ENCODE measurements at regions not wholly inside any gene's neighbourhood (a gene's known extent, or its start where the extent isn't known, plus 50 kb on each side); places are given as distances from the start of the nearest gene placed in this dataset.

DNA sequence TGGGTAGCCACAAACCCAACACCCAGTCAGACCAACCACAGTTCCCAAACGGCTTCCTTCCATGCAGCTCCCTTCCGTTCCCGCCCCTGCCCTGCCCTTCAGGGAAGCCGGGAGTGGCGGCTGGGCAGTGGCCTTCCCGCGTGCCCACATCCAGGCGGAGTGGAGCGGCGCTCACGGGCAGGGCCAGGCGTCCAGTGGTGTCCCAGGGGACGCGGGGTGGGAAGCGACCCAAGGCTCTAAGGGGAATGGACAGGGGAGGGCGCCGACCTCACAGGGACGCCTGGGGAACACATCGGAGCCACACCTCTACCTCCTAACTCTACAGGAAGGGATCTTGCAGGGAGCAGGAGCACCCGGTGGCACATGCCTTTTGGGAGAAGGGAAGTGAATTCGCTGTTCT lies 225.9 kb upstream of the MGAT5 start:
- peak in 2 of 4 donors; percentile 39 to 50 for ATAC-seq
- H3K36me3 ChIP-seq, result no peaks in the 10 kb centered on the region
- no peaks in the 10 kb centered on the region for H3K9me3 ChIP-seq
- no peak for DNase-seq
- intact Hi-C loops (cut with DNase I), result no loop called here
- H3K4me3 ChIP-seq, result no peak overlapping the region
- TF ChIP-seq, protein P1, sequence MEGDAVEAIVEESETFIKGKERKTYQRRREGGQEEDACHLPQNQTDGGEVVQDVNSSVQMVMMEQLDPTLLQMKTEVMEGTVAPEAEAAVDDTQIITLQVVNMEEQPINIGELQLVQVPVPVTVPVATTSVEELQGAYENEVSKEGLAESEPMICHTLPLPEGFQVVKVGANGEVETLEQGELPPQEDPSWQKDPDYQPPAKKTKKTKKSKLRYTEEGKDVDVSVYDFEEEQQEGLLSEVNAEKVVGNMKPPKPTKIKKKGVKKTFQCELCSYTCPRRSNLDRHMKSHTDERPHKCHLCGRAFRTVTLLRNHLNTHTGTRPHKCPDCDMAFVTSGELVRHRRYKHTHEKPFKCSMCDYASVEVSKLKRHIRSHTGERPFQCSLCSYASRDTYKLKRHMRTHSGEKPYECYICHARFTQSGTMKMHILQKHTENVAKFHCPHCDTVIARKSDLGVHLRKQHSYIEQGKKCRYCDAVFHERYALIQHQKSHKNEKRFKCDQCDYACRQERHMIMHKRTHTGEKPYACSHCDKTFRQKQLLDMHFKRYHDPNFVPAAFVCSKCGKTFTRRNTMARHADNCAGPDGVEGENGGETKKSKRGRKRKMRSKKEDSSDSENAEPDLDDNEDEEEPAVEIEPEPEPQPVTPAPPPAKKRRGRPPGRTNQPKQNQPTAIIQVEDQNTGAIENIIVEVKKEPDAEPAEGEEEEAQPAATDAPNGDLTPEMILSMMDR (IDR thresholded peaks at IDR 0.05), result no peak
- no peak for TF ChIP-seq POLR2A (IDR thresholded peaks at IDR 0.05)
- H3K27me3 ChIP-seq, result no peaks in the 10 kb centered on the region
- no peak overlapping the region for H3K27ac ChIP-seq
- 5% methylated on average over 13 of the region's 21 CpGs for WGBS (ENCODE audit: insufficient coverage, low coverage, low lambda C conversion rate, missing lambda C conversion rate)
- no peaks in the 10 kb centered on the region for H3K4me1 ChIP-seq

DNA sequence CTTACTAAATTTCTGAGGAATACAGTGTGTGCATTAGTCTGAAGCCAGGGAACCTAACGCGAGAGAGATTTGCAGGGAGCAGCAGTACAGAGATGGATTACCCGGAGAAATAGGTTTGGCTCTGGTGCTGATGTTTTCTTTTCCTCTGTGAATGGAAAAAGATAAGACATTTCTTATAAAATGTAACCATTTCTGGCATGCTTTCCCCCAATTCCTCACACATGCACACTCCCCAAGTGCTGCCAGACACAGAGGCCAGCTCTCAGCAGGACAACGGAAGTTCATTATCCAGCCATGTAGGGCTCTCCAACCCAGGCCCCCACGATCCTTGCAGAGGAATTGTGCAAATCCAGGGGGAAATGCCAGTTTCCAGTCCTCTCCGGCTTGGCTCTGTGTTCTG lies 224.5 kb upstream of the MGAT5 start:
- H3K9me3 ChIP-seq, result no peaks in the 10 kb centered on the region
- 65% methylated on average over 4 of the region's 6 CpGs for WGBS (ENCODE audit: insufficient coverage, low coverage, low lambda C conversion rate, missing lambda C conversion rate)
- DNase-seq, result no peak
- intact Hi-C loops (cut with DNase I), result no loop called here
- H3K27ac ChIP-seq, result no peak overlapping the region
- no peak for TF ChIP-seq POLR2A (IDR thresholded peaks at IDR 0.05)
- TF ChIP-seq, protein P1 (IDR thresholded peaks at IDR 0.05), result no peak
- no peaks in the 10 kb centered on the region for H3K4me1 ChIP-seq
- H3K27me3 ChIP-seq, result no peaks in the 10 kb centered on the region
- H3K36me3 ChIP-seq, result no peaks in the 10 kb centered on the region
- no peak for ATAC-seq
- no peak overlapping the region for H3K4me3 ChIP-seq

DNA sequence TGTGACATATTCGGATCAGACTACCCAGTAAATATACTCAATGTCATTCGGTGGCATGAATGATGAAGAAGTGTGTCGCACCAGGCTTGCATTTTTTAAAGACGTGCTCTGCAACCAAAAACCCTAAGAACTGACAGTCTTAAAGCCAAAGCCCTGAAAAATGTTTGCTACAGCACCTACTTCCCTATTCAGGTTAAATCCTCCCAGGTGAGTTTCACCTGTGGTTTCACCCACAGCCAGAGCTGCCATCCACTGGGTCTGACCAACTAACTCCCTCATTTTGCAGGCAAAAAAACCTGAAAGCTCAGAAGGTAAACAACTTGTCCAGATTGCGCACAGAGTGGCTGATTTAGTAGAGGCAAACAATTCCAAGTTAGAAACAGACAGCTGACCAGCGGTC lies 222.3 kb upstream of the MGAT5 start:
- no peak overlapping the region for H3K4me3 ChIP-seq
- no peaks in the 10 kb centered on the region for H3K9me3 ChIP-seq
- DNase-seq, result no peak
- 44% methylated on average over 6 of the region's 6 CpGs for WGBS (ENCODE audit: insufficient coverage, low coverage, low lambda C conversion rate, missing lambda C conversion rate)
- H3K27me3 ChIP-seq, result no peaks in the 10 kb centered on the region
- H3K27ac ChIP-seq, result no peak overlapping the region
- H3K36me3 ChIP-seq, result no peaks in the 10 kb centered on the region
- intact Hi-C loops (cut with DNase I), result no loop called here
- ATAC-seq, result no peak
- TF ChIP-seq POLR2A (IDR thresholded peaks at IDR 0.05), result no peak
- TF ChIP-seq, protein P1 (IDR thresholded peaks at IDR 0.05), result no peak
- no peaks in the 10 kb centered on the region for H3K4me1 ChIP-seq

DNA sequence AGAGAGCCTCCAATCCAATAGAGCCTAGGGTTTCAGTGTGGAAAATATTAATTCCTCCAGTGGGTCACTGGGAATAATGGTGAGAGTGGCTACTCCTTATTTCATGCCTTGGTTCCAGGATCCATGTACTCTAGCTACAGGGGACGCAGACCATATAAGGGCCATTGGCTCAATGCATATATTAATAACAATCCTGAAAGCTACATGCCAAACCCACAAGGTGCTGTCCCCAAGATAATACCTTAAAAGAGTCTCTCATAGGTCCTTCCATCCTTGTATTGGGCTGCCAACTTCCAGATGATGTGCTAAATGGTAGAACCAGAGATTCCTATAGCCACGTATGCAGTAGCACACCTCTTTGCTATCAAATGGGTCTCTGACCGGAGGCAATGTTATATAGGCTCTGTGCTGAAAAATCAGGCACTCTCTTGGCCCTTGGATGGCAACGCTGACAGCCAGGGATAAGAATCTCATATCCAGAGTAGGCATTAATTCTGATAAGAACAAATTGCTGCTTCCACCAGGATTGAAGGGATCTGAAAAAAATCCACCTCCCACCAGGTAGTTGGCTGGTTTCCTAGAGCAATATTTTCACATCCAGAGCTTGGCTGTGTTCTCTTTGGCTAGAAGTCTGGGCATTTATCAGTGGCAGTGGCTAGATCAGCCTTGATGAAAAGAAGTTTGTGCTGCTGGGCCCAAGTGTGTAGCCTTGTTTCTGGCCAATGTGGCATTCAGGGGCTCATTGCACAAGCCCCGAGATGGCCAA lies 218.1 kb upstream of the MGAT5 start:
- WGBS (ENCODE audit: insufficient coverage, low coverage, low lambda C conversion rate, missing lambda C conversion rate), result 62% methylated on average over 3 of the region's 5 CpGs
- no peaks in the 10 kb centered on the region for H3K9me3 ChIP-seq
- TF ChIP-seq POLR2A (IDR thresholded peaks at IDR 0.05), result no peak
- TF ChIP-seq, protein P1 (IDR thresholded peaks at IDR 0.05), result no peak
- DNase-seq (no peak), ATAC-seq (no peak)
- H3K36me3 ChIP-seq, result no peaks in the 10 kb centered on the region
- no peaks in the 10 kb centered on the region for H3K4me1 ChIP-seq
- no peaks in the 10 kb centered on the region for H3K27me3 ChIP-seq
- no peak overlapping the region for H3K4me3 ChIP-seq
- intact Hi-C loops (cut with DNase I), result no loop called here
- H3K27ac ChIP-seq, result no peak overlapping the region

Measured in right lobe of liver (tissue), 6 donors.